ENCODE measurements at regions not wholly inside any gene's neighbourhood (a gene's known extent, or its start where the extent isn't known, plus 50 kb on each side); places are given as distances from the start of the nearest gene placed in this dataset.

GRCh38 chr17:14454746-14455145, 153.9 kb downstream of the HS3ST3B1 start:
- no peaks in the 10 kb centered on the region for H3K27me3 ChIP-seq (replicated peaks)
- H3K36me3 ChIP-seq (replicated peaks): no peaks in the 10 kb centered on the region
- in situ Hi-C loops (cut with HindIII; ENCODE audit: low pct_ligation_motif_present, low sequenced_read_pairs): no loop called here
- TF ChIP-seq CTCF (IDR thresholded peaks at IDR 0.05; ENCODE audit: low read depth, low read length, missing control alignments): no peak
- no peak overlapping the region for H3K4me3 ChIP-seq (ENCODE audit: low read depth, low read length)
- no peak for DNase-seq
- no peak overlapping the region for H3K27ac ChIP-seq

GRCh38 chr17:14452856-14453255, 152.0 kb downstream of the HS3ST3B1 start:
- H3K36me3 ChIP-seq (replicated peaks): no peaks in the 10 kb centered on the region
- in situ Hi-C loops (cut with HindIII; ENCODE audit: low pct_ligation_motif_present, low sequenced_read_pairs): no loop called here
- no peaks in the 10 kb centered on the region for H3K27me3 ChIP-seq (replicated peaks)
- H3K4me3 ChIP-seq (ENCODE audit: low read depth, low read length): no peak overlapping the region
- TF ChIP-seq CTCF (IDR thresholded peaks at IDR 0.05; ENCODE audit: low read depth, low read length, missing control alignments): no peak
- H3K27ac ChIP-seq: no peak overlapping the region
- no peak for DNase-seq

- TF ChIP-seq CTCF (IDR thresholded peaks at IDR 0.05; ENCODE audit: low read depth, low read length, missing control alignments): no peak
- Histone ChIP-seq H3K27me3 (replicated peaks) (no peaks in the 10 kb centered on the region), H3K4me3 (ENCODE audit: low read depth, low read length) (no peak overlapping the region), H3K27ac (no peak overlapping the region), H3K36me3 (replicated peaks) (no peaks in the 10 kb centered on the region)
- no peak for DNase-seq
- in situ Hi-C loops (cut with HindIII; ENCODE audit: low pct_ligation_motif_present, low sequenced_read_pairs): no loop called here
Observed at GRCh38 chr17:14451729-14452191, 150.9 kb downstream of the HS3ST3B1 start.

- no peak for DNase-seq
- no peak overlapping the region for H3K4me3 ChIP-seq (ENCODE audit: low read depth, low read length)
- in situ Hi-C loops (cut with HindIII; ENCODE audit: low pct_ligation_motif_present, low sequenced_read_pairs): no loop called here
- no peaks in the 10 kb centered on the region for H3K36me3 ChIP-seq (replicated peaks)
- no peak overlapping the region for H3K27ac ChIP-seq
- H3K27me3 ChIP-seq (replicated peaks): no peaks in the 10 kb centered on the region
- TF ChIP-seq CTCF (IDR thresholded peaks at IDR 0.05; ENCODE audit: low read depth, low read length, missing control alignments): no peak
Observed at GRCh38 chr17:14448818-14449217, 147.9 kb downstream of the HS3ST3B1 start.

GRCh38 chr17:14446825-14447224, 145.9 kb downstream of the HS3ST3B1 start:
- Histone ChIP-seq H3K4me3 (ENCODE audit: low read depth, low read length) (no peak overlapping the region), H3K27ac (no peak overlapping the region), H3K27me3 (replicated peaks) (no peaks in the 10 kb centered on the region), H3K36me3 (replicated peaks) (no peaks in the 10 kb centered on the region)
- no peak for DNase-seq
- TF ChIP-seq CTCF (IDR thresholded peaks at IDR 0.05; ENCODE audit: low read depth, low read length, missing control alignments): no peak
- in situ Hi-C loops (cut with HindIII; ENCODE audit: low pct_ligation_motif_present, low sequenced_read_pairs): no loop called here

GRCh38 chr17:14444915-14445314, 144.0 kb downstream of the HS3ST3B1 start:
- no peak for TF ChIP-seq CTCF (IDR thresholded peaks at IDR 0.05; ENCODE audit: low read depth, low read length, missing control alignments)
- Histone ChIP-seq H3K4me3 (ENCODE audit: low read depth, low read length) (no peak overlapping the region), H3K27me3 (replicated peaks) (no peaks in the 10 kb centered on the region), H3K27ac (no peak overlapping the region), H3K36me3 (replicated peaks) (no peaks in the 10 kb centered on the region)
- DNase-seq: no peak
- in situ Hi-C loops (cut with HindIII; ENCODE audit: low pct_ligation_motif_present, low sequenced_read_pairs): no loop called here
